NCI-H2171 (cell line): ENCODE measurements at regions not wholly inside any gene's neighbourhood (a gene's known extent, or its start where the extent isn't known, plus 50 kb on each side); places are given as distances from the start of the nearest gene placed in this dataset.
"Not testable (repeated sequence)": the region's sequence is repeated elsewhere in the genome, so short reads cannot be mapped to it uniquely, and the experiment has no call there.

Source experiments
- DNase-seq: peaks from one replicate; lab custom pipeline; 2025; lab: John Stamatoyannopoulos, UW

DNA sequence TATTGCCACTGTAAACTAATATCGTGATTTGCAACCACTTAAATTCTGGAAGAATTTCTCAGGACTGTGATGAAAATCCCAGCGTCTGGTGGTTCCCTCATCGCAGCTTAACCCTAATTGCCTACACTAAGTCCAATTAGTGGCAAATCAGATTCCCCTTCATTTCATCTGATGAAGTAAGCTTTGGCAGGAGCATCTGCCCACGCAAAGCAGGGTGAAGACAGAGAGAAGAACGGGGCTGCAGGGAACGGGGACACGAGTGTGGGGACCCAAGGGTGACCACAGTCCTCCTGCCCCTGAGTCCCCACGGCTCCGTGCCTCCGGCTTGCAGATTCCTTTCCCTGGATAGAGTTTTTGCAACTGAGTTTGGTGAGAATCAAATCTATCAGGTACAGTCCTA is 159.5 kb downstream of the LY86 start:
- DNase-seq, result no peak

DNA sequence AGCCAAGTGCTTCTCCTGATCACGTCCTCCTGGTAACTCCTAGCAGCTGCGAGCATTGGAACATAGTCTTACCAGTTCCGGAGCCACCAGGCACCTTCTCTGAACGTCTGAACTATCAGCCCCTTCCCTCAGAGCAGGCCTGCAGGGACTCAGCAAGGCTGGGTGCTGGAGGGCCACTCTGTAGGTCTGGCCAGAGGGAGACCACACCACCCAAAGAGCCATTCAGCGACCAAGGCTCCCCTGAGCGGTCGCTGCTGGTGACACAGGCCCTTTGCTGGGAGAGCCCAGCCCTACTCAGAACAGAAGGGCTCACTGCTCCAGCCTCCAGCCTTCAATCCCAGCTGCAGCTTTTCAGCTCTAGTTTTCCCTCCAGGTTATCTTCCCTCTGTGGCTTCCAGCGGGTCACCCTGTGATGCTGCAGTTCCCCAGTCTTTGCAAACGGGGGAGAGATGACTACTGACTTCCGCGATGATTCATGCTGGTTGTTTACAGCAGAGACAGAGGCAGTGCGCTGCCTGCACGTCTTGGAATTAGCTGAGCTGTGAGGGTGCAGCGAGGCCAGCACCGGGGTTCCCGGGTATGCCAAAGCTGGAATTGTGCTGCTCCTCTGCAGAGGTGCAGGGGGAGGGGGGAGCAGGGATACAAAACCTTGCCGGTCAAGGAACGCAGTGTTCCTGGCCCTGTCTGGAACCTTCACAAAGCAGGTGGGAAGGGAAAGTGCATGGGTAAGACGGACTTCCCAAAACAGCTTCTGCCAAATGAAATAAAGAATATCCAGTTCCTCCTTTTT is 161.4 kb downstream of the LY86 start:
- DNase-seq, result no peak

DNA sequence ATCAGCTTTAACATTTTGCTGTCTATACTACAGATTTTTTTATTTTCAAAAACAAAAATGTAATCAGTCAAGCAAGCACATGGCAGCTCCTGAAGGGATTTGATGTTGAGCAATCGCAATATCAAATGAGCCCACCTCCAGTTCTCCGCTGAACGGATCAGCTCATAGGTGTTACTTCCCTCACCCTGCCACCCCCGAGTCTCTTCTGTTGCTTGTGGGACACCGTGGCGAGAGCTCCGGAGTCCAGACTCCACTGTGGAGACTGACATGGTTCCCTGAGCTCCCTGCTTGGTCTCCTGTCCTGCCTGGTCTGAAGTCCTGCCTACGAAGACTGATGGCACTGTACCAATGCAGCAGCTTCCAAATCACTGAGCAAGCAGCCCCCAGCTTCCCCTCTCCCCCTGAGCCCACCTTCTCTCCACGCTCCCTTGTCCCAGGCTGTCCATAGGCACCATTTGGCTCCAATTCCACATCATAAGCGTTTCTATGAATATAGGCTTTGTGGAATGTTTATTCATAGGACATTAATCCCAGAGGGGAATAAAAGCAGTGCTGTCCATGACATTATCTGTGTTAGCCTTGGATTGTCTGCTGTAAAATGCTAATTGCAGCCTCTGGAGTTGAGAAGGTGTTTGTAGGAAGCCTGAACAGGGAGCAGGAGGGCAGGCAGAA is 162.2 kb downstream of the LY86 start:
- DNase-seq, result no peak

DNA sequence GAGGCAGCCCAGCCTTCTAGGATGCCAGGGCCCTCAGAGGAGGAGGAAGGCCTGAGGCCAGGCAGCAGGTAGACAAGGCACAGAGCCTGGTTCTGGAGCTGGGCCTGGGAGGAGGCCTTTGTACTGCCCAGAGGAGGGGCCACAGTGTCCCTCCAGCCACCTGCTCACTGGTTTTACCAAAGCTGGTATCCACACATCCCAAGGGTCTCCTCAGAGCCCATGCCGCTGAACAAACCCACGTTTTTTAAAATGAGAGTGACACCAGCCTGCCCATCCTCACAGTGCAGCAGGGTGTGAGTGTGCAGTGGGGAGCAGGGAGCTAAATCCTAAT is 162.7 kb downstream of the LY86 start:
- no peak for DNase-seq

DNA sequence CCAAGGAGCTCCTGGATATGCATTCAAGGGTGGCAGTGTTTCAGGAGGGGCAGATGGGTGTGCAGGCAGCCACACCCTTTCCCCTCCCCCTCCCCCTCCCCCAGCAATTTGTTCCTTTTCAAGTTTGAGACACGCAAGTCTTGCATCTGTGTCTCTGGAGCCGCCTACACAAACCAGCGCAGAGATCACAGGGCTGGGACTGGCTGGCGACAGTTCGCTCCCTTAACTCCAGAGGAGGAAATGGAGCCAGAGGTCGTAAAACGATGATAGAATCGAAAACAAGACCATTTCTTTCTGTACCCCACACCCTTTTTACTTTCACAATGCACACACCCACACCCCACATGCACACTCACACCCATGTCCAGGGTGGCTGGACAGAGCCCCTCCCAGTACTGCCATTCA is 163.1 kb downstream of the LY86 start:
- no peak for DNase-seq

DNA sequence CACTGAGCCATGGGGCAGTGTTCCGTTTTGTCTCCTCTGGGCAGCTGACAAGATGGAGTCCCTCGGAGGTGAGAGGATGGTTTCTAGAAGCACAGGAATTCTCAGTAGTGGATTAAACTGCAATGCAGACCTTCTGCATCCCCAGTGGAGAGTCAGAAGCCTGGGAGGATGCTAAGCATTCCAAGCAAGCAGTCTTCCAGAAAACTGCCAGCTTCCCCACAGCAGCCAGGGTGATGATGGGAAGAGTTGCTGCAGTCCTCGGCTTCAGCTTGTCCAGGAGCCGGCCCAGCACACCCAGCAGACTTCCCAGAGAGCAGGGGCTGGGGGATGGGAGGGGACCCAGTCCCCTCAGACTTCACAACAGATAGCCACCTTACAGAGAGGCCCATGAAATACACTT is 163.6 kb downstream of the LY86 start:
- DNase-seq, result no peak

DNA sequence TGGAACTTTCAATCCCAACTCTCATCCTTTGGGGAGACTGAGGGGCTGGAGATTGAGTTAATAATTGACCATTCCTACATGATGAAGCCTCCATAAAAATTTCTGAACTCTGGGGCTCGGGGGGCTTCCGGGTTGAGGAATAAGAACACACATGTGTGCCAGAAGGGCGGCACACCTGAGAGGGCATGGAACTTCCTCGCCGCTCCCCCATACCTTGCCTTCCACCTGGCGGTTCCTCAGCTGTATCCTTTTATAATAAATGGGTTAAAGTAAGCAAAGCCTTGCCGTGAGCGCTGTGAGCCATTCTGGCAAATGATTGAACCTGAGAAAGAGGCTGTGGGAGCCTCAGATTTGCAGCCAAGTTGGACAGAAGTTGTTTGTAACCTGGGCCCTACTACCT is 164.8 kb downstream of the LY86 start:
- DNase-seq, result no peak

DNA sequence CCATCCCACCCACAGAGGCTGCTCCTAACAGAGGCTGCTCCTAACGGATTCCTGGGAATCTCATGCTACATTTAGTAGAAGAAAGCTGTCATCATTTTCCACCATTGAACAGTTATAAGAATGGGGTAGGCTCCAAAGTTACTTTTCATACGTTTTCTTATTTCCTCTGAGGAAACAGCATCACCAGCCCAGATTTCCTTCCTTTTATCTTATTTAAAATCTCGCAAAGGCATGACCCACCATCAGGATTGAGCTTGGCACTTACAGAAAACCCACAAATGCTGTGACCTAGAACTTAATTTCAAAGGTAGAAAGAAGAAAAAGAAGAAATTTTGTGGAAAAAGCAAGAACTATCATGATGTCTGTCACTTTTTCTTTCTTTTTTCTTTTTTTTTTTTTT is 168.0 kb downstream of the LY86 start:
- DNase-seq, result no peak

DNA sequence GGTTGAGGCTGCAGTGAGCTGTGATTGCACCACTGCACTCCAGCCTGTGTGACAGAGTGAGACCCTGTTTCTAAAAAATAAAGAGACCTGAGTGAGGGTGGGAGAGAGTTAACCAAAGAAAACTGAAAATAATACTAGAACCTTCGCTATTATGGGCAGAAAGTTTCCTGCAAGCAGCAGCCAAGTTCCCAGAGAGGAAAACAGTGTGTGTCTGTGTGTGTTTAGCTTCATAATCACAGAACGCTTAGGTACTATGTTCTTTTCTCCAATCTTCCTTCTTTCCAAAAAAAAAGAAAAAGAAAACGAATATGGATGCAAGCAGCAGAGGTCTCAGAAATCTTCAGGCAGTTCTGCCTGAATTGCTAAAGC is 170.0 kb downstream of the LY86 start:
- DNase-seq, result no peak

DNA sequence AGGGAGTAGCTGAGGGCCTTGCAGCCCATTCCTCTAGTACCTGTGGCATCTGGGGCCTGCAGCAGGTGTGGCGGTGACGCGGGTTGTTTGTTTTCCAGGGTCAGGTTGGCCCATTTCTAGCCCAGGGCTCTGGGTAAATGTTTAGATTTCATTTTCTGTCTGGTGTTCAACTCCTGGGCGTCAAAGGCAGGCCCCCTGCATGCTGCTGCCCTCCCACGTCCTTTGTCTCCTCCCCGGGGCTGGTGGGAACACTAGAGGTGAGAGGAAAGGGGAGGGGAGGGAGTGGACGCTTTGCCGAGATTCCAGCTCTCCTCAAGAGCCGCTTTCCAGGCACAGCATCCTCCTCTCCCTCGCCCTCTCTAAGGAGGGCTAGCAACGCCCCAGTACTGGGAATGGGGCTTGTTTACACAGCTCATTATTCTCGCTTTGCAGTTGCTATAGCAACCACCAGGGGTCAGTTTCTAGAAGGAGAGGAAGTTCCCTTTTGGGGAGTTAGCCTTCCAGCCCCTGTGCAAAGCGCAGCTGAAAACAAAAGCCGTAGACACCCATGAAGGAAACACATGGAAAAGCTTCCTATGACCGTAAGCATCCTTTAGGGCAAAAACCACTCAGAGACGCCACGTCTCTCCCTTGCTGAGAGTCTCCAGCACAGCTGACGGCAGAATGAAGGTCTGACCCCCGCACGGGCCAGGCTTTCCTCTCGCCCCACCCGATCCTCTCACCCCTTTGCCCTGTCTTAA is 170.6 kb downstream of the LY86 start:
- DNase-seq, result peak; percentile 2

DNA sequence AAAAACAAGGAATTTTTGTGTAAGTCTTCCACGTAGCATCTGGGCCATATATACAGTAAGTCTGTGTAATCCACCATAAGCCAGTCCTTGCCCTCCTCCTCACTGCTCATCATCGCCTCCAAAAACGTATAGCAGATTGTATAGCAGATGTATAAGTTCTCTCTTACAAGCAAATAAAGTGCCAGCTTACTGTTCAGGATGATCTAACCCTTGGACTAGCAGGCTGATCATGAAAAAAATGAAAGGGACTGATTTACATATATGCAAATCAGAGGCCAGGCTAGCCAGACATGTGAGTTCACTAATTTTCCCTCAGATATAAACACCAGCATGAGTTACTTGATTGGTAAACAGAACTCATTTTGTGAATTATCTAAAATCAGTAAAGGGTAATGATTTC is 171.5 kb downstream of the LY86 start:
- no peak for DNase-seq

DNA sequence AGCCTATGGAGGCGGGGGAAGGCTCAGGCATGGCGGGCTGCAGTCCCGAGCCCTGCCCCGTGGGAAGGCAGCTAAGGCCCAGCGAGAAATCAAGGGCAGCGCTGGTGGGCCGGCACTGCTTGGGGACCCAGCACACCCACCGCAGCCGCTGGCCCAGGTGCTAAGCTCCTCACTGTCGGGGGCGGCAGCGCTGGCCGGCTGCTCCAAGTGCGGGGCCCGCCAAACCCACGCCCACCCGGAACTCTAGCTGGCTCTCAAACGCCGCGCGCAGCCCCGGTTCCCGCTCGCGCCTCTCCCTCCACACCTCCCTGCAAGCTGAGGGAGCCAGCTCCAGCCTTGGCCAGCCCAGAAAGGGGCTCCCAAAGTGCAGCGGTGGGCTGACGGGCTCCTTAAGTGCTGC is 174.0 kb downstream of the LY86 start:
- not testable (repeated sequence) for DNase-seq

DNA sequence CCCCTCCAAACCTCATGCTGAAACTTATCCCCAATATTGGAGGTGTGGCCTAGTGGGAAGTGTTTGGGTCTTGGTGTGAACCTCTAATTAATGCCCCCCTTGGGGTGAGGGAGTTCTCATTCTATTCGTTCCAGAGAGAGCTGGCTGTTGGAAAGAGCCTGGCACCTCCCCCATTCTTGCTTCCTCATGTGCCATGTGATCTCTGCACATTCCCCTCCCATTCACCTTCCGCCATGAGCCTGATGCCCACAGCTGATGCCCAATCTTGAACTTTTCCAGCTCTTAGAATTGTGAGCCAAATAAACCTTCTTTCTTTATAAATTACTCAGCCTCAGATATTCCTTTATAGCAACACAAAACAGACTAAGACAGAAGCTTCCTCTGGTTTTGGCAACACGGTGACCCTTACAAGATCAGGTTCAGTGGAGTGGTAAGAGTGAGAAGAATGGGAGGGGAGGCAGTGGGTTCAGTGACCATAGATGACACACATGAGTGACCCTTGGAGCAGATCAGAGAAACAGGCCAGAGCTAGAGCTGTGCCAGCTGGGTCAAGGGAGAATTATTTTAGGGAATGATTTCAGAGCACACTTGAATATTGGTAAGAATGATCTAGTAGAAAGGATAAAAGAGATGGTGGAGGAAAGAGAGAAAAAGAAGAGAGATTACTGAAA is 176.4 kb downstream of the LY86 start:
- no peak for DNase-seq

DNA sequence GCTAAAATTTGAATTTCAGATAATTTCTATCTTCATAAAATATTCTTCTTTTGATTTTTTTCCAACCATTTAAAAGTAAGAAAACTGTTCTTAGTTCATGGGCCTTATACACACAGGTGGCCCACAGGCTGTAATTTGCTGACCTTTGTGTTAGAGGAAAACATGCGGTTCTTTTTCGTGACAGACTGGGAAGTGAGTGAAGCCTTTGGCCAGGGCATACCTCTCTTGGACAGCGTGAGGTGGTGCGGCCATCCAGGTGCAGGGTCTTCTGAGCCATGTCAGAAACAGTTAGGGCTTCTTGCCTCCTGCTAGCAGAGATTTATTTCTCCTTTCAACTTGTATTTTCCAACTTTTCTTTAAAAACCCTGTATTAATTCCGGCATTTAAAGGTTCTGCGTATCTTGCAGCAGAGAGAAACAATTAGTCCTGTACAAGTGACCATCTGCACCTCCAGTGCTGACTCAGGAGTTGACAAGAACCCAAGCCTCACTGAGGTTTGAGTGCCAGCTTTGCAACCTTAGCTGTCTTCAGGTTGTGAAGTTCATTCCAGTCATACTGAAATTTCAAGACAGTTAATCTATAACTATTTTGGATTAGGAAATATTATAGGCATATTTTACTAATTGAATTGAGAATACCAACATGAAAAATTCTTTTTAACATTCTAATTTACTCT is 177.8 kb downstream of the LY86 start:
- DNase-seq, result no peak

DNA sequence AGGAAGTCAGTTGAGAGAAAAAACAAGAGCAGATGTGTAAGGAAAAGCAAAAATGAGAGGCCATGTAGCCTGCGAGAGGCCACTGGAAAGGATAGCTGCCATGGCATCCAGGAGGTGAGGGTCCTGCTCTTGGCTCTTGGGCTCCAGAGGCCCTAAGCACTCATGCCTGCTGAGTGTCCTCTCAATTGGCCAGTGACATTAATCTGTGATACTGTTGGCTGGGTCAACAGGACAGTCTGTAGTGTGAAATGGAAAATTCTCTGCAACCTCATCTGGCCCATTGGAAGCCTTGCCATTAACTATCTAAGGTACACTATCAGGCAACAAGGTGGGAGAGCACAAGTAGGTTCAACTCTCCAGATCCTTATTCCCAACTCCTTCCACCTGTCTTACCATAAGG is 180.9 kb downstream of the LY86 start:
- DNase-seq, result no peak

DNA sequence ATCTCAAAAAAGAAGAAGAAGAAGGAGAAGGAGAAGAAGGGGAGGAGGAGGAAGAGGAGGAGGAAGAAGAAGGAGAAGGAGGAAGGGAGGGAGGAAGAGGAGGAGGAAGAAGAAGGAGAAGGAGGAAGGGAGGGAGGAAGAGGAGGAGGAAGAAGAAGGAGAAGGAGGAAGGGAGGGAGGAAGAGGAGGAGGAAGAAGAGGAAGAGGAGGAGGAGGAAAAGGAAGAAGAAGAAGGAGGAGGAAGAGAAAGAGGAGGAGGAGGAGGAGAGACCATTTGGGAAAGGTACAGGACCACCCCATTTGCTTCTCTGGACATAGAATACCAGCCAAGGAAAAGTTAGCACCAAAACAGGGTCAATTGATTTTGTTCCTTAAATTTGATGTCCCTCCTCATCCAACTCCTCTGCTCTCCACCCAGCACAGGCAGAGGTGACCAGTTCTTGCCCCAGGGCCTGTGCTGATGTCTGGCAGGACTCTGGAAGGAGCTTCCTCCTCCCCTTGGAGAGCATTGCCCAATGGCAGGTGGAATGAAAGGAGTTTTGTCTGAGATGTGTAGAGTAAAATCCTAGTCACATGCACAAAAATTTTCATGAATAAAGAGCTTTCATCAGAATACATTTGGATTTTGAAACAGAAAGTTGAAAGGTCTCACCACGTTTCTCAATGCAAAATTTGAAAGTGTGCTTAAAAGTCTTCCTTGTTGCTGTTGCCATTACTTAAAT is 182.9 kb downstream of the LY86 start:
- DNase-seq, result no peak

DNA sequence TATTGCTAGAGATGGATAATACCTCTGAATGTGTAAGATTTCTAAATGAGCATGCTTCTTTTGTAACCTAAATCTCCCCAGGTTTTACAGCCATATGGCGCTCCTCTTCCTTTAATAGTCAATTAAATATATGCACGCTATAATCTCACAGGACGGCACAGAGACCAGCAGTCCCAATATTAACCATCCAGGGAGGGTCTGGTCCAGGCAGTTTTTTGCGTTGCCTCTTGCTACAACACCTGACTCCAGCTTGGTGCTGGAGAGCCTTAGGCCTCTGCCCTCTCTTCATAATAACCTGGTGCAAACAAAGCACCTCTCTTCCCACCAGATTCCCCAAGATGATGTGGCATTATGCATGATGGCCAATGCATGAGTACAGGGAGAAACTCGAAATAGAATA is 183.4 kb downstream of the LY86 start:
- DNase-seq, result peak; percentile 11

DNA sequence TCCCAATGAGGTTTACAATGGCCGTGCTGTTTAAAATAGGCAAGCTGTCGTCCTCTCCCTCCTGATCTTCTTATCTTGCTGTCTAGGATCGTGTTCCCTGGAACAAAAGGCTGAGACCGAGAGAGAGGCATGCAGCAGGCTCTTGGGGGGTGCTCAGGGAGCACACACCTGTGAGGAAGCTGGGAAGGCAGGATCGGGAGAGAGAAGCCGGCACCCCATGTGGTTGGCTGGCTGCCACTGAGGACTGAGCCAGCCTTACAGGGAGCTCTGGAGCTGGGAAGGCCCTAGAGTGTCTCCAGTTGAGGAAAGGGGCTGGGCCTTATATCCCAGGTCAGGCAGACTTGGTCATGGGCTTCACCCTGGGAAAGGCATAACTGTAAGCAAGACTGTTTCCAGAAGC is 184.2 kb downstream of the LY86 start:
- DNase-seq, result peak; percentile 62

DNA sequence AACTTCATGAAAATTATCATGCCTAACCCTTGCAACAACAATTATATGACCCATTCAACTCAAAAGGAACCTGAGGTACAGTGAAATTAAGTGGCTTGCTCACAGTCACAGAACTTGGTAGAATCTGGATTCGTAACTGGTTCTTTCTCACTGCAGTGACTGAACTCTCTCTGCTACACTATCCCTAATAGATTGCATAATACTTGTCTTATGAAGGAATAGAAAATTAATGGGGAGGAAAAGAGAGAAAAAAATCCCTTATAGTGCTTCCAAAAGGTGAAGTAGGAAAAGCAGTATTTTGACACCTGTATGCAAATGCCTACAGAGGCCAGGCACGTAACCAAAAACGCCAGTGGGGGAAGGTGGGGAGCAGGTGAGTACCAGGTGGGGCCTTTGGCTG is 186.6 kb downstream of the LY86 start:
- no peak for DNase-seq

DNA sequence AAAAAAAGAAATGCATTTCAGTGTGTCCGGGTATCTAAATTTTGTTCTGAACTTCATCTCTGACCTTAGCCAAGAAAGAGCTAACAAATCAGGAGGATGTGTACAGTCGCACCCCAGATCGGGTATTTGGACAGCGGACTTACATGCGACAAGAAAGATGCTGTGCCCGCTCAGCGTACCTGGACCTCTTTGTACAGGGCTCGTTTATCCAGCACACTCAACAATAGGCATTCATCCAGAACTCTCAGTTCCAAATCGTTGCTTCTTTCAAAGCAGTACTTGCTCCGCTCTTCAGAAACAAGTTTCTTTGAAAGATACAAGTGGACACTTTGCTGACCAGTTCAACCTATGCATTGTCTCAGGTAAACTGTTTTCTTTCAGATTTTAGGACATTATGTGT is 191.7 kb downstream of the LY86 start:
- DNase-seq, result no peak

DNA sequence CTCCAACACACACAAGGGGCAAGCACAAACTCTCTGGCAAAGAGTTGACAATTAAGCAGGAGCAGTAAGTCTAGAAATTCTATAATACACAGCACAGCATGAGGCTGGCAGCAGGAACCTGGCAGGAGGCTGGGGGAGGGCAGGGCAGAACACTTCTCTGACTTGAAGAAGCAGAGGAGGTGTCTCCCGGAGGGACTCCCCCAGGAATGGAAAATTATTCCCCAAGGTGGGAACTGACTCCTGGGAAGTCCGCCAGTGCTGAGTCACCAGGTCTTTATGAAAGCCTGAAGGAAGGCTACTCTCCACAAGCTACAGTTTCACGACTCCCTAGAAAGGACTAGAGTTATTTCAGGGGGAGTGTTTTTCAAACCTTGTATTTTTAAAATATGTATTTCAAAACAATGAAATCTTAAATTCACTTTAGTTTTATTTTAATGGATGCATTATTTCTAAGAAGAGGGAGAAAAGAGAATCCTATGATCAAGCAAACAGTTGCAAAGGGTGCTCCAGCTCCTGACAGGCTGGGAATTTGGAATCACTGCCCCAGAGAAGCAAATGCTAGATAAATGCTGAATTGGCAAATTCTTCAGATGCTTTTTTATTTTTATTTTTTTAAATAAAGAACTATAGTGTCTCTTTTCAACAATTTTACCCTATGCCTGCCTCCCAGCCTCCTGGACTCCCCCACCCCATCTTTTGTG is 192.8 kb downstream of the LY86 start:
- peak; percentile 53 for DNase-seq
